Spleen (tissue), 11 donors: ENCODE measurements at regions not wholly inside any gene's neighbourhood (a gene's known extent, or its start where the extent isn't known, plus 50 kb on each side); places are given as distances from the start of the nearest gene placed in this dataset.

Experiments
- DNase-seq: peaks from one replicate; pipeline ENCODE4 v3.0.0-alpha.2; 2020
- H3K27ac ChIP-seq, 8 donors: fragments of 200-600 bp; sonication (generic) in 7 of 8; 1 replicate in 4 of 8; 2 replicates in 4 of 8; pipeline versions ENCODE4 v1.5.0 to v1.8.0; 2016 to 2021; ENCODE audit warnings: inconsistent platforms in 4 of 8, mild to moderate bottlenecking in 4 of 8, moderate library complexity in 1 of 8
- H3K27me3 ChIP-seq, 7 donors: fragments of 200-600 bp; sonication (generic) in 6 of 7; replicated peaks in 1 of 7; 1 replicate in 4 of 7; 2 replicates in 3 of 7; pipeline versions ENCODE4 v1.5.0 to v1.8.0; 2016 to 2021; ENCODE audit warnings: inconsistent platforms in 3 of 7, mild to moderate bottlenecking in 1 of 7
- H3K36me3 ChIP-seq, 6 donors: fragments of 200-600 bp; sonication (generic) in 5 of 6; 1 replicate in 4 of 6; 2 replicates in 2 of 6; pipeline versions ENCODE4 v1.5.0 to v1.8.0; 2016 to 2021; ENCODE audit warnings: inconsistent platforms in 2 of 6
- H3K4me1 ChIP-seq, 6 donors: fragments of 200-600 bp; sonication (generic) in 5 of 6; 1 replicate in 3 of 6; 2 replicates in 3 of 6; pipeline versions ENCODE4 v1.5.0 to v1.8.0; 2016 to 2021; ENCODE audit warnings: inconsistent platforms in 3 of 6
- H3K4me3 ChIP-seq, 8 donors: fragments of 200-600 bp; sonication (generic) in 7 of 8; 1 replicate in 4 of 8; 2 replicates in 4 of 8; pipeline versions ENCODE4 v1.5.0 to v1.8.0; 2016 to 2021; ENCODE audit warnings: inconsistent platforms in 4 of 8, mild to moderate bottlenecking in 4 of 8, moderate library complexity in 2 of 8
- H3K9me3 ChIP-seq, 8 donors: fragments of 200-600 bp; sonication (generic) in 7 of 8; 1 replicate in 4 of 8; 2 replicates in 4 of 8; pipeline versions ENCODE4 v1.5.0 to v1.8.0; 2016 to 2021; ENCODE audit warnings: inconsistent platforms in 4 of 8
- CTCF ChIP-seq, 11 experiments: fragments of 200-600 bp in 7 of 11; fragments of 450-650 bp in 4 of 11; sonication (generic) in 4 of 11; IDR thresholded peaks in 8 of 11; conservative IDR thresholded peaks in 3 of 11; 1 replicate in 7 of 11; 2 replicates in 4 of 11; pipeline versions ENCODE4 v1.4.0 to v1.8.0; 2016 to 2021; ENCODE audit warnings: antibody characterized with exemption in 11 of 11, inconsistent platforms in 4 of 11, mild to moderate bottlenecking in 1 of 11
- POLR2A ChIP-seq, 3 donors: fragments of 450-650 bp; IDR thresholded peaks; one replicate each; pipeline ENCODE4 v1.5.1; 2017; ENCODE audit warnings: antibody characterized with exemption in 3 of 3, mild to moderate bottlenecking in 1 of 3
- POLR2AphosphoS5 ChIP-seq, 3 donors: sonication (generic); formaldehyde crosslinking; IDR thresholded peaks; one replicate each; pipeline ENCODE4 v1.5.1; 2017; ENCODE audit warnings: antibody characterized with exemption in 3 of 3
- WGBS, 5 donors: extraction: QIAGEN DNeasy Blood & Tissue Kit in 3 of 5; methylation state at CpG; one replicate each; pipeline versions ENCODE4 v1.1.5 to v1.1.7; 2013 to 2018; 5-methylcytosine and 5-hydroxymethylcytosine counted together
- intact Hi-C: fragments of 100-400 bp; cut with DNase I; formaldehyde crosslinking; loops from one replicate; pipeline ENCODE4 v1.15.0; 2023; ENCODE audit warnings: low total_unique reads
- donor health status: healthy with polysubstance abuse.
- donor health status: DM: no; HTN: no; CAD: no; lungs with moderate emphysema.
- donor health status: DM: no; HTN: no; CAD: no.
- donor health status: Bipolar disorder and iron deficiency.
- donor health status: healthy.
- donor health status: DM: no; HTN: no; CAD: no.
- donor health status: DM: yes; HTN: yes; CAD: no.

GRCh38 chr5:98416541-98416940 is 356.9 kb upstream of the RGMB start:
- Histone ChIP-seq H3K4me1 (no peaks in the 10 kb centered on the region), H3K27me3 (no peaks in the 10 kb centered on the region), H3K36me3 (no peaks in the 10 kb centered on the region), H3K27ac (no peak overlapping the region), H3K9me3 (no peaks in the 10 kb centered on the region), H3K4me3 (no peak overlapping the region)
- no peak for DNase-seq
- TF ChIP-seq POLR2AphosphoS5 (IDR thresholded peaks at IDR 0.05) (no peak), POLR2A (IDR thresholded peaks at IDR 0.05) (no peak), CTCF (IDR thresholded peaks at IDR 0.05 in 8 of 11, conservative IDR thresholded peaks at IDR 0.05 in 3 of 11) (no peak)
- intact Hi-C loops = no loop called here

- 51 to 78% (median 60%) methylated on average over 1 of the region's 1 CpG for WGBS, 5 donors
- Histone ChIP-seq H3K4me1 (no peaks in the 10 kb centered on the region), H3K9me3 (no peaks in the 10 kb centered on the region), H3K27me3 (no peaks in the 10 kb centered on the region), H3K27ac (no peak overlapping the region), H3K36me3 (no peaks in the 10 kb centered on the region), H3K4me3 (no peak overlapping the region)
- DNase-seq = no peak
- TF ChIP-seq POLR2A (IDR thresholded peaks at IDR 0.05) (no peak), POLR2AphosphoS5 (IDR thresholded peaks at IDR 0.05) (no peak)
- intact Hi-C loops = no loop called here
Measured at GRCh38 chr5:98419825-98420224, 353.6 kb upstream of the RGMB start.

GRCh38 chr5:98424681-98425450 is 348.6 kb upstream of the RGMB start:
- DNase-seq = no peak
- Histone ChIP-seq H3K27me3 (no peaks in the 10 kb centered on the region), H3K4me1 (peaks cover 0 to 7% (median 3%) of the 10 kb centered on the region in 6 donors), H3K9me3 (no peaks in the 10 kb centered on the region), H3K36me3 (no peaks in the 10 kb centered on the region), H3K27ac (no peak overlapping the region), H3K4me3 (no peak overlapping the region)
- 82 to 91% (median 88%) methylated on average over 4 of the region's 4 CpGs for WGBS, 5 donors
- TF ChIP-seq POLR2A (IDR thresholded peaks at IDR 0.05) = no peak
- no peak for TF ChIP-seq POLR2AphosphoS5 (IDR thresholded peaks at IDR 0.05)
- TF ChIP-seq CTCF (IDR thresholded peaks at IDR 0.05 in 8 of 11, conservative IDR thresholded peaks at IDR 0.05 in 3 of 11) = no peak
- intact Hi-C loops = no loop called here

- Histone ChIP-seq H3K9me3 (no peaks in the 10 kb centered on the region), H3K36me3 (no peaks in the 10 kb centered on the region), H3K27ac (no peak overlapping the region), H3K4me1 (peaks cover 0 to 7% (median 3%) of the 10 kb centered on the region in 6 donors), H3K27me3 (no peaks in the 10 kb centered on the region), H3K4me3 (no peak overlapping the region)
- TF ChIP-seq POLR2A (IDR thresholded peaks at IDR 0.05) (no peak), POLR2AphosphoS5 (IDR thresholded peaks at IDR 0.05) (no peak), CTCF (IDR thresholded peaks at IDR 0.05 in 8 of 11, conservative IDR thresholded peaks at IDR 0.05 in 3 of 11) (no peak)
- no peak for DNase-seq
- intact Hi-C loops = no loop called here
Measured at GRCh38 chr5:98425640-98426039, 347.8 kb upstream of the RGMB start.
